HG03565 (cell line): ENCODE measurements at regions not wholly inside any gene's neighbourhood (a gene's known extent, or its start where the extent isn't known, plus 50 kb on each side); places are given as distances from the start of the nearest gene placed in this dataset.

ENCODE experiments used
- ATAC-seq: cut with Tn5 transposase; IDR thresholded peaks from one replicate; pipeline ENCODE4 v1.9.1; 2021; ENCODE audit warnings: mild to moderate bottlenecking, moderate library complexity; ENCODE audit not compliant: unreplicated experiment

GRCh38 chr14:97695456-97695981, 898.3 kb downstream of the VRK1 start:
- no peak for ATAC-seq

GRCh38 chr14:97697772-97698171, 900.6 kb downstream of the VRK1 start:
- ATAC-seq = no peak

- no peak for ATAC-seq
Measured at GRCh38 chr14:97699026-97699425, 901.8 kb downstream of the VRK1 start.

- no peak for ATAC-seq
Measured at GRCh38 chr14:97703006-97703760, 906.0 kb downstream of the VRK1 start.

GRCh38 chr14:97704316-97704885, 907.2 kb downstream of the VRK1 start:
- no peak for ATAC-seq

- no peak for ATAC-seq
Measured at GRCh38 chr14:97705107-97705506, 907.9 kb downstream of the VRK1 start.

GRCh38 chr14:97705976-97706375, 908.8 kb downstream of the VRK1 start:
- no peak for ATAC-seq

GRCh38 chr14:97706819-97707218, 909.6 kb downstream of the VRK1 start:
- ATAC-seq = no peak

- no peak for ATAC-seq
Measured at GRCh38 chr14:97707603-97708002, 910.4 kb downstream of the VRK1 start.

- ATAC-seq = no peak
Measured at GRCh38 chr14:97709552-97709951, 912.4 kb downstream of the VRK1 start.

- no peak for ATAC-seq
Measured at GRCh38 chr14:97710726-97711125, 913.5 kb downstream of the VRK1 start.

- no peak for ATAC-seq
Measured at GRCh38 chr14:97712471-97712870, 915.3 kb downstream of the VRK1 start.

GRCh38 chr14:97713023-97713422, 915.8 kb downstream of the VRK1 start:
- no peak for ATAC-seq

GRCh38 chr14:97718886-97719442, 921.8 kb downstream of the VRK1 start:
- ATAC-seq = no peak

- no peak for ATAC-seq
Measured at GRCh38 chr14:97719931-97720330, 922.7 kb downstream of the VRK1 start.

GRCh38 chr14:97723351-97723750, 926.2 kb downstream of the VRK1 start:
- ATAC-seq = no peak

GRCh38 chr14:97723819-97724218, 926.6 kb downstream of the VRK1 start:
- no peak for ATAC-seq

GRCh38 chr14:97724265-97724731, 927.1 kb downstream of the VRK1 start:
- no peak for ATAC-seq

- ATAC-seq = no peak
Measured at GRCh38 chr14:97726676-97727075, 929.5 kb downstream of the VRK1 start.

GRCh38 chr14:97730706-97731105, 933.5 kb downstream of the VRK1 start:
- ATAC-seq = no peak

- no peak for ATAC-seq
Measured at GRCh38 chr14:97731800-97732199, 934.6 kb downstream of the VRK1 start.

- ATAC-seq = no peak
Measured at GRCh38 chr14:97747316-97747715, 950.1 kb downstream of the VRK1 start.
